ENCODE measurements at regions not wholly inside any gene's neighbourhood (a gene's known extent, or its start where the extent isn't known, plus 50 kb on each side); places are given as distances from the start of the nearest gene placed in this dataset.

- Histone ChIP-seq H3K27ac (ENCODE audit: insufficient read depth in 1 of 2, low read depth in 1 of 2, low read length in 2 of 2, poor library complexity in 1 of 2, severe bottlenecking in 2 of 2) (no peak overlapping the region), H3K27me3 (replicated peaks in 2 of 5; ENCODE audit: control insufficient read depth in 4 of 5, insufficient read depth in 5 of 5, low read length in 4 of 5) (no peaks in the 10 kb centered on the region), H3K9me3 (ENCODE audit: control extremely low read depth in 1 of 5, control insufficient read depth in 4 of 5, insufficient read depth in 2 of 5, low read depth in 1 of 5, low read length in 4 of 5) (peaks cover 0 to 2% (median 0%) of the 10 kb centered on the region in 5 experiments), H3K36me3 (ENCODE audit: control insufficient read depth in 4 of 4, insufficient read depth in 4 of 4, low read length in 3 of 4) (no peaks in the 10 kb centered on the region), H3K4me3 (ENCODE audit: control insufficient read depth in 1 of 7, extremely low read depth in 1 of 7, insufficient read depth in 4 of 7, low read depth in 2 of 7, low read length in 6 of 7) (no peak overlapping the region), H3K4me1 (ENCODE audit: control extremely low read depth in 1 of 4, control insufficient read depth in 4 of 4, insufficient read depth in 4 of 4, low read length in 3 of 4) (no peaks in the 10 kb centered on the region)
- DNase-seq, result no peak
- ChIA-PET POLR2A (no interaction called here), CTCF (interaction anchor here (1.4 kb wide), 1 partner anchor 36 kb away, joined by 3 read pairs; no protein-coding TSS in a partner anchor)
- WGBS (ENCODE audit: insufficient coverage), result 97% methylated on average over 9 of the region's 9 CpGs
These were observed 672.2 kb upstream of the ACVR2A start for GRCh38 chr2:147172493-147173188.

GRCh38 chr2:147171941-147172340, 672.9 kb upstream of the ACVR2A start:
- peaks cover 0 to 2% (median 0%) of the 10 kb centered on the region in 5 experiments for H3K9me3 ChIP-seq (ENCODE audit: control extremely low read depth in 1 of 5, control insufficient read depth in 4 of 5, insufficient read depth in 2 of 5, low read depth in 1 of 5, low read length in 4 of 5)
- no peaks in the 10 kb centered on the region for H3K4me1 ChIP-seq (ENCODE audit: control extremely low read depth in 1 of 4, control insufficient read depth in 4 of 4, insufficient read depth in 4 of 4, low read length in 3 of 4)
- ChIA-PET POLR2A (no interaction called here), CTCF (interaction anchor here (1.4 kb wide), 1 partner anchor 37 kb away, joined by 3 read pairs; no protein-coding TSS in a partner anchor)
- no peak overlapping the region for H3K27ac ChIP-seq (ENCODE audit: insufficient read depth in 1 of 2, low read depth in 1 of 2, low read length in 2 of 2, poor library complexity in 1 of 2, severe bottlenecking in 2 of 2)
- no peaks in the 10 kb centered on the region for H3K36me3 ChIP-seq (ENCODE audit: control insufficient read depth in 4 of 4, insufficient read depth in 4 of 4, low read length in 3 of 4)
- H3K4me3 ChIP-seq (ENCODE audit: control insufficient read depth in 1 of 7, extremely low read depth in 1 of 7, insufficient read depth in 4 of 7, low read depth in 2 of 7, low read length in 6 of 7), result no peak overlapping the region
- no peak for DNase-seq
- WGBS (ENCODE audit: insufficient coverage), result 50% methylated on average over 2 of the region's 3 CpGs
- H3K27me3 ChIP-seq (replicated peaks in 2 of 5; ENCODE audit: control insufficient read depth in 4 of 5, insufficient read depth in 5 of 5, low read length in 4 of 5), result no peaks in the 10 kb centered on the region

GRCh38 chr2:147170932-147171331, 673.9 kb upstream of the ACVR2A start:
- H3K9me3 ChIP-seq (ENCODE audit: control extremely low read depth in 1 of 5, control insufficient read depth in 4 of 5, insufficient read depth in 2 of 5, low read depth in 1 of 5, low read length in 4 of 5), result peaks cover 0 to 2% (median 0%) of the 10 kb centered on the region in 5 experiments
- H3K36me3 ChIP-seq (ENCODE audit: control insufficient read depth in 4 of 4, insufficient read depth in 4 of 4, low read length in 3 of 4), result no peaks in the 10 kb centered on the region
- no CpG with 5 or more reads among the region's 1 CpG for WGBS (ENCODE audit: insufficient coverage)
- DNase-seq, result no peak
- no peaks in the 10 kb centered on the region for H3K27me3 ChIP-seq (replicated peaks in 2 of 5; ENCODE audit: control insufficient read depth in 4 of 5, insufficient read depth in 5 of 5, low read length in 4 of 5)
- ChIA-PET POLR2A (no interaction called here), CTCF (no interaction called here)
- no peaks in the 10 kb centered on the region for H3K4me1 ChIP-seq (ENCODE audit: control extremely low read depth in 1 of 4, control insufficient read depth in 4 of 4, insufficient read depth in 4 of 4, low read length in 3 of 4)
- H3K27ac ChIP-seq (ENCODE audit: insufficient read depth in 1 of 2, low read depth in 1 of 2, low read length in 2 of 2, poor library complexity in 1 of 2, severe bottlenecking in 2 of 2), result no peak overlapping the region
- no peak overlapping the region for H3K4me3 ChIP-seq (ENCODE audit: control insufficient read depth in 1 of 7, extremely low read depth in 1 of 7, insufficient read depth in 4 of 7, low read depth in 2 of 7, low read length in 6 of 7)

GRCh38 chr2:147165697-147166382, 679.0 kb upstream of the ACVR2A start:
- ChIA-PET CTCF (no interaction called here), POLR2A (no interaction called here)
- DNase-seq, result no peak
- Histone ChIP-seq H3K4me3 (ENCODE audit: control insufficient read depth in 1 of 7, extremely low read depth in 1 of 7, insufficient read depth in 4 of 7, low read depth in 2 of 7, low read length in 6 of 7) (no peak overlapping the region), H3K27me3 (replicated peaks in 2 of 5; ENCODE audit: control insufficient read depth in 4 of 5, insufficient read depth in 5 of 5, low read length in 4 of 5) (no peaks in the 10 kb centered on the region), H3K4me1 (ENCODE audit: control extremely low read depth in 1 of 4, control insufficient read depth in 4 of 4, insufficient read depth in 4 of 4, low read length in 3 of 4) (no peaks in the 10 kb centered on the region), H3K36me3 (ENCODE audit: control insufficient read depth in 4 of 4, insufficient read depth in 4 of 4, low read length in 3 of 4) (no peaks in the 10 kb centered on the region), H3K9me3 (ENCODE audit: control extremely low read depth in 1 of 5, control insufficient read depth in 4 of 5, insufficient read depth in 2 of 5, low read depth in 1 of 5, low read length in 4 of 5) (peaks cover 0 to 3% (median 0%) of the 10 kb centered on the region in 5 experiments), H3K27ac (ENCODE audit: insufficient read depth in 1 of 2, low read depth in 1 of 2, low read length in 2 of 2, poor library complexity in 1 of 2, severe bottlenecking in 2 of 2) (no peak overlapping the region)
- no CpG with 5 or more reads among the region's 2 CpGs for WGBS (ENCODE audit: insufficient coverage)

GRCh38 chr2:147164563-147164962, 680.3 kb upstream of the ACVR2A start:
- 97% methylated on average over 4 of the region's 4 CpGs for WGBS (ENCODE audit: insufficient coverage)
- no peak for DNase-seq
- Histone ChIP-seq H3K36me3 (ENCODE audit: control insufficient read depth in 4 of 4, insufficient read depth in 4 of 4, low read length in 3 of 4) (no peaks in the 10 kb centered on the region), H3K9me3 (ENCODE audit: control extremely low read depth in 1 of 5, control insufficient read depth in 4 of 5, insufficient read depth in 2 of 5, low read depth in 1 of 5, low read length in 4 of 5) (peaks cover 0 to 3% (median 0%) of the 10 kb centered on the region in 5 experiments), H3K27ac (ENCODE audit: insufficient read depth in 1 of 2, low read depth in 1 of 2, low read length in 2 of 2, poor library complexity in 1 of 2, severe bottlenecking in 2 of 2) (no peak overlapping the region), H3K4me1 (ENCODE audit: control extremely low read depth in 1 of 4, control insufficient read depth in 4 of 4, insufficient read depth in 4 of 4, low read length in 3 of 4) (no peaks in the 10 kb centered on the region), H3K27me3 (replicated peaks in 2 of 5; ENCODE audit: control insufficient read depth in 4 of 5, insufficient read depth in 5 of 5, low read length in 4 of 5) (no peaks in the 10 kb centered on the region), H3K4me3 (ENCODE audit: control insufficient read depth in 1 of 7, extremely low read depth in 1 of 7, insufficient read depth in 4 of 7, low read depth in 2 of 7, low read length in 6 of 7) (no peak overlapping the region)
- ChIA-PET POLR2A (no interaction called here), CTCF (no interaction called here)

GRCh38 chr2:147161746-147162145, 683.1 kb upstream of the ACVR2A start:
- POLR2A ChIA-PET, result no interaction called here

GRCh38 chr2:147156970-147157369, 687.9 kb upstream of the ACVR2A start:
- H3K27me3 ChIP-seq (replicated peaks in 2 of 5; ENCODE audit: control insufficient read depth in 4 of 5, insufficient read depth in 5 of 5, low read length in 4 of 5), result no peaks in the 10 kb centered on the region
- H3K4me1 ChIP-seq (ENCODE audit: control extremely low read depth in 1 of 4, control insufficient read depth in 4 of 4, insufficient read depth in 4 of 4, low read length in 3 of 4), result no peaks in the 10 kb centered on the region
- no peaks in the 10 kb centered on the region for H3K9me3 ChIP-seq (ENCODE audit: control extremely low read depth in 1 of 5, control insufficient read depth in 4 of 5, insufficient read depth in 2 of 5, low read depth in 1 of 5, low read length in 4 of 5)
- ChIA-PET CTCF (no interaction called here), POLR2A (no interaction called here)
- no peak for DNase-seq
- no peak overlapping the region for H3K27ac ChIP-seq (ENCODE audit: insufficient read depth in 1 of 2, low read depth in 1 of 2, low read length in 2 of 2, poor library complexity in 1 of 2, severe bottlenecking in 2 of 2)
- H3K4me3 ChIP-seq (ENCODE audit: control insufficient read depth in 1 of 7, extremely low read depth in 1 of 7, insufficient read depth in 4 of 7, low read depth in 2 of 7, low read length in 6 of 7), result no peak overlapping the region
- 100% methylated on average over 1 of the region's 3 CpGs for WGBS (ENCODE audit: insufficient coverage)
- H3K36me3 ChIP-seq (ENCODE audit: control insufficient read depth in 4 of 4, insufficient read depth in 4 of 4, low read length in 3 of 4), result no peaks in the 10 kb centered on the region

More at GRCh38 chr2:147161746-147162145, 683.1 kb upstream of the ACVR2A start:
- H3K9me3 ChIP-seq (ENCODE audit: control extremely low read depth in 1 of 5, control insufficient read depth in 4 of 5, insufficient read depth in 2 of 5, low read depth in 1 of 5, low read length in 4 of 5), result peaks cover 0 to 3% (median 0%) of the 10 kb centered on the region in 5 experiments
- CTCF ChIA-PET, result no interaction called here
- H3K27ac ChIP-seq (ENCODE audit: insufficient read depth in 1 of 2, low read depth in 1 of 2, low read length in 2 of 2, poor library complexity in 1 of 2, severe bottlenecking in 2 of 2), result no peak overlapping the region
- no peaks in the 10 kb centered on the region for H3K36me3 ChIP-seq (ENCODE audit: control insufficient read depth in 4 of 4, insufficient read depth in 4 of 4, low read length in 3 of 4)
- no peaks in the 10 kb centered on the region for H3K4me1 ChIP-seq (ENCODE audit: control extremely low read depth in 1 of 4, control insufficient read depth in 4 of 4, insufficient read depth in 4 of 4, low read length in 3 of 4)
- H3K4me3 ChIP-seq (ENCODE audit: control insufficient read depth in 1 of 7, extremely low read depth in 1 of 7, insufficient read depth in 4 of 7, low read depth in 2 of 7, low read length in 6 of 7), result no peak overlapping the region
- no peak for DNase-seq
- no peaks in the 10 kb centered on the region for H3K27me3 ChIP-seq (replicated peaks in 2 of 5; ENCODE audit: control insufficient read depth in 4 of 5, insufficient read depth in 5 of 5, low read length in 4 of 5)

All from common myeloid progenitor, CD34-positive (primary cell).